Activated CD4-positive, alpha-beta T cell treated with anti-CD3 and anti-CD28 coated beads, Interleukin-2, amount 50 U/mL, for 48 hours (primary cell): ENCODE measurements at regions not wholly inside any gene's neighbourhood (a gene's known extent, or its start where the extent isn't known, plus 50 kb on each side); places are given as distances from the start of the nearest gene placed in this dataset.
"Not testable (repeated sequence)": the region's sequence is repeated elsewhere in the genome, so short reads cannot be mapped to it uniquely, and the experiment has no call there.

ENCODE experiments used
- DNase-seq, 2 experiments: peaks; one replicate each; pipeline ENCODE4 v3.0.0-alpha.2; 2020

GRCh38 chr7:149714081-149714909 is 59.1 kb downstream of the ZNF467 start:
- DNase-seq = peak; percentile 95

DNA sequence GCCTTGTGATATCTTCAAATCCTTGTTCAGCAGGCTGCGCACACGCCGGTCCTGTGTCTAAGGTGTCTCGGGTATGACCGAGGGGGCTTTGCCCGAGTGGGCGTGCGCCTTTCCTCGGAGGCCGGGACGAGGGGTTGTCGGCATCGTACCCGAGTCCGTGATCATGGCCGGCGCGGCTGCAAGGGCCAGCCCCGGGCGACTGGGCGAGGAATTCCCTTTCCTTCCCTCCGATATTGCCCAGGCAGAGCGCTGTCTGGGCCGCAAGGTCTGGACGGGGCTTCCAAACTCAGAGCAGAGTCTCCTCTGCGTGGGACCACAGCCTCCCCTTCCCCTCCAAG is 59.7 kb downstream of the ZNF467 start:
- DNase-seq = no peak

DNA sequence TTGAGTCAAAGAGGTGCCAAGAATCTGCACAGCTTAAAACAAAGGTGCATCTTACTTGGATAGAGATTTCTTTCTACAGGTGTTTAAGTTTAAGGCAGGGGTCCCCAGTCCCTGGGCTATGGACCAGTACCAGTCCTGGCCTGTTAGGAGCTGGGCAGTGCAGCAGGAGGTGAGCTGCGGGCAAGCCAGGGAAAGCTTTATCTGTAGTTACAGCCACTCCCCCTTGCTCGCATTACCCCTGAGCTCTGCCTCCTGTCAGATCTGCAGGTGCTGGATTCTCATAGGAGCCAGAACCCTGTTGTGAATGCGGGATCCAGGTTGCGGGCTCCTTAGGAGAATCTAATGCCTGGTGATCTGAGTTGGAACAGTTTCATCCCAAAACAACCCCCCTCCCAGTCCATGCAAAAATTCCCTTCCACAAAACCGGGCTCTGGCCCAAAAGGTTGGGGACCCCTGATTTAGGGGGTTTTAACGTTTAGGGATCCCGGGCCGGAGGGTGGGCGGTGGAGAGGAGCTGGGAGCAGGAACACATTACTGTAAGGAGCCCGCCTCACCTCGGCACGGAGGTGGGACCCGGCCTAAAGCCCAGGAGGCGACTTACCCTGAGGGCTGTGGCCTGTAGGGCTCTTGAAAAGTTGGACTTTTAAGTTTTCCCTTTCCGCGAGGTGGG is 60.2 kb downstream of the ZNF467 start:
- DNase-seq = no peak

GRCh38 chr7:149708026-149708425 is 65.4 kb downstream of the ZNF467 start:
- no peak for DNase-seq

DNA sequence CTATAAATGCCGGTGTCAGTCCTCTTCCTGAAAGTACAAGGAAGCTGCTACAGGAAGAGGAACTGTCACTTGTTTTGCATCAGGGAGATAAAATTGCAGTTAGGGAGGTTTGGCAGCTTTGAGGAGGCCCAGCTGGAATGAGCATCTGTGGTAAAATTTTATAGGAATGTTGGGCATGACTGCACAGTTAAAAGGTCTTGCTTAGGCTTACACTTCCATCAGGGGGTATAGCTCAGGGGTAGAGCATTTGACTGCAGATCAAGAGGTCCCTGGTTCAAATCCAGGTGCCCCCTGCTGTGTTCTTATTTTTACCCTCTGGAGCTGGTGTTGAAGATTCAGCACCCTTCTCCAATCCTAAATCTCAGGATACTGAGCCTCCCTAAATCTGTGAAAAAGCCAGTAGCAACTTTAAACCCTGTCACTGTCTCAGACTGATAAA is 65.9 kb downstream of the ZNF467 start:
- DNase-seq = no peak

- DNase-seq = no peak
Measured at GRCh38 chr7:149706398-149706797, 67.0 kb downstream of the ZNF467 start.

DNA sequence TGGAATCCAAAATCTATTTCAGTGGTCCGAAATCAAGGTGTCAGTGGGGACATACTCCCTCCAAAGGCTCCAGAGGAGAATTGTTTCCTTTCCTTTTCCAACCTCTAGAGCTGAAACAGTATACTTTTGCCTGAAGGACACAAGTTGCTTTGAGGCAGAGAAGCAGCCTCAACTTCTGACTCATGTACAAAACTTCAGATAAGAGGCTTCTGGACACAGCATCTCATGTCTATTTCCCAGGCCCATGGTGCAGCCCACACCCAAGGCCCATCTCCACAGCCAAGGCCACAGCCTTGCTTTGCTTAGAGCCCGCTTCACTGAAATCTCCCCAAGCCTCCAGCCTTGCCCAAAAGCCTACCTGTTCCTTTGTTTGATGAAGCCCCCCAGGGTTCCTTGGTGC is 68.9 kb downstream of the ZNF467 start:
- no peak for DNase-seq

DNA sequence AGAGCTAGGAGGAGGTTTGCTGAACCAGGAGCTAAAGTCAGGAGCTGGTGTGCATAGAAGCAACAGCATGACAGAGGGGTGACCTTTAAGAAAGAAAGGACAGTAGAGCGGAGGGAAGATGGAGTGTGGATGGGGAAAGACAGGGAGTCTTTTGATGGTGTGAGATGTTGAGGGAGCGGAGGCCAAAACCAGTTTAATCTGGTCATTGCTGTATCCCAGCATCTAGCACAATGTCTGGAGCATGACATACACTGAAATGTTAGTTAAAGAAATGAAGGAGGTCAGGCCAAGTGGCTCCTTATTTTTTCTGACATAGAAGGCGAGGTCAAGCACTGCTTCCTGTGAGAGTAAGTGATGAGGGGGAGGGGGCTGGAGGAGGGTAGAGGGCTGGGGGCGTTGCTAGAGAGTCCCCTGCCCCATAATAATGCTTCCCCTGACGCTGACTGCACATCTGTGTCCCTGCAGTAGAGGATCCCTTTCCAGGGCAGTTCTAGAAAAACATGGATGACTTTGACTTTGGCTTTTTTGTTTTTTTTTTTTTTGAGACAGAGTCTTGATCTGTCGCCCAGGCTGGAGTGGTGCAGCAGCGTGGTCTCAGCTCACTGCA is 70.2 kb downstream of the ZNF467 start:
- DNase-seq = no peak

- no peak for DNase-seq
Measured at GRCh38 chr7:149701495-149702240, 71.7 kb downstream of the ZNF467 start.

- not testable (repeated sequence) for DNase-seq
Measured at GRCh38 chr7:149697767-149698166, 75.6 kb downstream of the ZNF467 start.

- DNase-seq = no peak
Measured at GRCh38 chr7:149696280-149696679, 77.1 kb downstream of the ZNF467 start.

DNA sequence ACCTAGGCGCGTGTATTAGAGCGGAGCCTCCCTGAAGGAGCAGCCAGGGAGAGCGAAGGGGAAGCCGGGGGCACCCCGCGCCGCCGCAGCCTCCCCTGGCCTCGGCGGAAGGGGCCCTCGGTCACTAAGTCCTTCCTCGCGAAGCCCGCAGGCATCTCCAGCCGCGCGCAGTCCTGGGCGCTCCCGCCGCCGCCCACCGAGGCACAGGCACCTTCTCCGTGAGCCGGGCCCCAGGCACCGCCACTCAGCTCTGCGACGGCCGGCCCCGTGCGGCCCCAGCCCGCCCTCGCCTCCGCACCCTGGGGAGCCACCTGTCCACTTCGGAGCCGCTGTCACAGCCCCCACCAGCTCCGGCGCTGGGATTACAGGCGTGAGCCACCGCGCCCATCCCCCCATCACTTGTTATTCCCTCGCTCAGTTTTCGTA is 80.8 kb downstream of the ZNF467 start:
- DNase-seq = no peak

GRCh38 chr7:149692056-149692455 is 81.3 kb downstream of the ZNF467 start:
- no peak for DNase-seq

DNA sequence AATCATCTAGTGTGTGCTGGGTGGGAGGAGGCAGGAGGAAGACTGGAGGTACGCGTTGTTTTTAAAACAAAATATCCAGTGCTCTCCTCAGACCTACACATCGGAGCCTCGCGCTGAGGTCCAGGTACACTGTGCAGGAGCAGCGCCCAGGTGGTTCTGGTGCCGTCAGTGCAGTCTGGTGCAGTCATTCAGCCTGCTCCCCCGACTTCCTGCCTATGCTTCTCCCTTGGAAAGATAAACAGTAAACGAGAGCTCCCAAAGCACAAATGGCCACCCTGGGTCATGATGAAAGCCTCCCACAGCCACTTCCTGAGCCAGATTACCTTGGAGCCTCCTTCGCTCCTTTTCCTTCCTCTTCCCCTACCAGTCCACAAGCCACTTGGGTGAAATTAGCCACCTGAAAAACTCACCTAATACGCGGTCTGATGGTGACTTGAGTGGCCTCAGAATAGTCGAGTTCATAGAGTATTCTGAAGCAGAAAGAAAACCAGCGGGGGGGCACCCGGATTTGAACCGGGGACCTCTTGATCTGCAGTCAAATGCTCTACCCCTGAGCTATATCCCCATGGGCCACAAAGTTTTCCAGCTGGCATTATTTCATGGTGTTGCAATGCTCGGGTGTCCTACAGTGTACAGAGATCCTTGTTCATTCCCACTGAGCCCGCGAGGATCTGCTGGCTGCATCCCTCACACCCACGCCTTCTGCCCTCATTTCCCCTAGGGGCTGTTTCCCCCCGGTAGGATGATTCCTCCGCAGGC is 82.5 kb downstream of the ZNF467 start:
- peak; percentile 8 to 19 for DNase-seq

DNA sequence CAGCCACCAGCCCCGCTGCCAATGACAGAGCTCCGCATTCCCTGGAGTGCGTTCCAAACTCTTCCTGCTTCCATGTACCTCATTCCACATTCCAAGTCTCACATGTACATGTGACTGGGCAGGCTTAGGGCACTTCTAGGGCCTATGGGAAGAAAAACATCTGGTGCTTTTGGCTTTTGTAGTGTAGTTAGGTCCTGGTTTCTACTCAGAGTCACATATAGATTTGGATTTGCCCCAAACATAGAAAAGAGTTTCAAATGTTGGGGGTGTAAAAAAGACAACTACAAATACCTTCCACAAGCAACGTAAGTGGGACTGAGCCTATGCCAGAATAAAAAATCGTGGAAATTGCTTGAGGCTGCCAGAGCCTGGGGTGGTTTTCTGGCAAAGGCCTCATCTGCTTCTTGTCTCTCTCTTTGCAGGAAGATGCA is 84.1 kb downstream of the ZNF467 start:
- DNase-seq = no peak

DNA sequence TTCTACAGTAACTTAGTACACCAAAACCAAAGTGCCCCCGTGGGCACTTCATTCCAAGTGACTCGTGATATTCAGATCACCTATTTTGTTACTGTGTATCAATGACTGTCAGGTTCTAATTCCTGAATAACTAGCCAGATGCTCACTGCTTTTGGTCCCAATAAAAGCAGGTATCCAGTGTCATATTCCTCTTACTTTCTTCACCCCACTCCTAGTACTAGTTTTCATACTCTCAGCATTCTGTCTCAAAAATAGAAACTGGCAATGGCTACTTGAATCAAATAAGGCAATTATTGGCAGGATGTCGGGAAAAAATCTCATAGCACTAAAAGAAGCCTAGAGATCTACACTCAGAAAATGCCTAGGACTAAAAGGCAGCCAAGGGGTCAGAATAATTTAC is 84.6 kb downstream of the ZNF467 start:
- no peak for DNase-seq

DNA sequence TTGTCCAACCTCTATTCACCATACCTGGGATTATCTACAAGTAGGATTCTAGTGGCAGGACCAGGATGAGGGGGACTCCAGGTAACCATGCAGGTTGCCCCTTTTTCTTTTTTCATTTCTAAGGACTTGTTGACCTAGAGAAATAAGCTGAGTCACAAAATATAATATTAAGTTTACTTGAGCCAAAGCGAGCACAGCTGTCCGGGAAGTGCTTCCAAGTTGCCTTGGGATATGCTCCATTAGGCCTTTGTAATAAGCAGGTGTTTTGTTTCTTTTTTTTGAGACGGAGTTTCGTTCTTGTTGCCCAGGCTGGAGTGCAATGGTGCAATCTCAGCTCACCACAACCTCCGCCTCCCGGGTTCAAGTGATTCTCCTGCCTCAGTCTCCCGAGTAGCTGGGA is 85.6 kb downstream of the ZNF467 start:
- not testable (repeated sequence) for DNase-seq

- DNase-seq = no peak
Measured at GRCh38 chr7:149686449-149686848, 86.9 kb downstream of the ZNF467 start.

- no peak for DNase-seq
Measured at GRCh38 chr7:149686011-149686410, 87.4 kb downstream of the ZNF467 start.

- no peak for DNase-seq
Measured at GRCh38 chr7:149685455-149685854, 87.9 kb downstream of the ZNF467 start.

GRCh38 chr7:149683898-149684297 is 89.5 kb downstream of the ZNF467 start:
- DNase-seq = no peak

DNA sequence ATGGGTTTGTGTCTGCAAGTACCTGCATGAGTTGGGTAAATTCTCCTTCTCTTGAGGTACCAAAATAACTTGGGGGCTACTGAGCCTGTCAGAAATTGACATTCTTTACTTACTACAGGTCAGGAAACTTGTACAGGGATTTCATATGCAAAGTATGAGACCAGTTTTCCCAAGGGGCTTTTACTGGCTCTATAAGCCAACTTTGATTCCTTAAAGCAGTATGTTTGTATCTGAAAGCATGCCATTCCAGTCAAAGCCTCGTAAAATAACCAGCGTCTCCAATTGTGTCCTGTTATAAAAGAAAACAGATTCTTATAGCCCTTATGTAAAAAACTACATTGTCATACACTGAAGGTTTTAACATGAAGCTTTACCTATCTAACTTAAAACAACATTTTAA is 90.2 kb downstream of the ZNF467 start:
- DNase-seq = no peak

DNA sequence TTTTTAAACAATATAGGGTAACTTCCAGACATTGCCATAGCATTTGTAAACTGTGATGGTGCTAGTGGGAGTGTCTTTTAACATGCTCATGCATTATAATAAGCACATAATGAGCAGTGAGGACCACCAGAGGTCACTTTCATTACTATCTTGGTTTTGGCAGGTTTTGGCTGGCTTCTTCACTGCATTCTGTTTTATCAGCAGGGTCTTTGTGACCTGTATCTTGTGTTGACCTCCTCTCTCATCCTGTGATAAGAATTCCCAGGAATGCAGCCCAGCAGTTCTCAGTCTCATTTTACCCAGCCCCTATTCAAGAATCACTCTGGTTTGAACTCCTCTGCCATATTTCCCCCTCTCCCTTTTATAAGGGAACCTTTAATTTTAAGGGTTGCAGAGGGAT is 91.3 kb downstream of the ZNF467 start:
- no peak for DNase-seq
